Neural cell (in vitro differentiated cells): ENCODE measurements at regions not wholly inside any gene's neighbourhood (a gene's known extent, or its start where the extent isn't known, plus 50 kb on each side); places are given as distances from the start of the nearest gene placed in this dataset.

Experiments
- EZH2 ChIP-seq: fragments of 200-600, 300-800 bp; shearing (Covaris generic), sonication (generic); IDR thresholded peaks from 2 replicates; pipeline ENCODE4 v1.6.1; 2014; ENCODE audit warnings: antibody characterized with exemption, low read length, borderline replicate concordance, mild to moderate bottlenecking; ENCODE audit not compliant: insufficient read depth, poor library complexity, severe bottlenecking
- POLR2AphosphoS5 ChIP-seq: IDR thresholded peaks from 2 replicates; pipeline ENCODE4 v1.6.1; 2012
- TF ChIP-seq, protein P1 (sequence below): fragments of 450-650 bp; IDR thresholded peaks from 2 replicates; pipeline ENCODE4 v1.5.1; 2014; ENCODE audit warnings: antibody characterized with exemption, mild to moderate bottlenecking, moderate library complexity; ENCODE audit not compliant: poor library complexity, severe bottlenecking

DNA sequence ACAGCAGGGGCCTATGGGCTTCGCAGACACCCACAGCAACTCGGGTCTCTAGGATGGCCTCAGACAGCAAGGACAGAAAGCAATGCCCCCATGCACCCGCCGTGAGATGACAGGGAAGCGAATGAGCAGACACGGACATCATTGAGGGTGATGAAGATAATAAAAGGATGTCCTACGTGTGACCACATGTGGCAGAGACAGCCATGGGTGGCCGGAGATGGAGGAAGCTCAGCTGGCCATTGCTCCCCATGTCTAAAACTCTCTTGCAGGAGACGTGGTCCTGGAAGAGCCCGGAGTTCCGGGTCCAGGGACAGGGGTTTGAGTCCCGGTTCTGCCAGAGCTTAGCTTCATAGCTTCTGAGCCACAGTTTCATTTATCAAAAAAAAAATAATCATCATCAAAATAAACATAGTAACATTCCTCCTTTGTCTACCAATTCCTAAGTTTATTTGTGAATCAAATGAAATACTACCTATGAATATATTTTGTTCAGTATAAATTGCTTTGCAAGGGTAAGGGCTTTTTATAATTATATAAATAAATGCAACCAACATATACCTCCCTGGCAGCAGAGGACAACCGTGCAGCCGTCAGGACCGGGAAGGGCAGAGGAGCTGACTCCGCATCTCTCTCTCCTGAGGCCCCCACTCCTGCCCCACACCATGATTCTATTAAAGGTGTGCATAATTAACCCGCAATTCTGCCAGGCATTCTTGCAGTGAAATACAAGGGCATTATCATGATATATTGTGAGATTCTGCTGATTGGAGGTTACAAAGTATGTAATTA, 401.4 kb upstream of the MYT1L start:
- TF ChIP-seq POLR2AphosphoS5 (no peak), EZH2 (no peak)
- TF ChIP-seq, protein P1, sequence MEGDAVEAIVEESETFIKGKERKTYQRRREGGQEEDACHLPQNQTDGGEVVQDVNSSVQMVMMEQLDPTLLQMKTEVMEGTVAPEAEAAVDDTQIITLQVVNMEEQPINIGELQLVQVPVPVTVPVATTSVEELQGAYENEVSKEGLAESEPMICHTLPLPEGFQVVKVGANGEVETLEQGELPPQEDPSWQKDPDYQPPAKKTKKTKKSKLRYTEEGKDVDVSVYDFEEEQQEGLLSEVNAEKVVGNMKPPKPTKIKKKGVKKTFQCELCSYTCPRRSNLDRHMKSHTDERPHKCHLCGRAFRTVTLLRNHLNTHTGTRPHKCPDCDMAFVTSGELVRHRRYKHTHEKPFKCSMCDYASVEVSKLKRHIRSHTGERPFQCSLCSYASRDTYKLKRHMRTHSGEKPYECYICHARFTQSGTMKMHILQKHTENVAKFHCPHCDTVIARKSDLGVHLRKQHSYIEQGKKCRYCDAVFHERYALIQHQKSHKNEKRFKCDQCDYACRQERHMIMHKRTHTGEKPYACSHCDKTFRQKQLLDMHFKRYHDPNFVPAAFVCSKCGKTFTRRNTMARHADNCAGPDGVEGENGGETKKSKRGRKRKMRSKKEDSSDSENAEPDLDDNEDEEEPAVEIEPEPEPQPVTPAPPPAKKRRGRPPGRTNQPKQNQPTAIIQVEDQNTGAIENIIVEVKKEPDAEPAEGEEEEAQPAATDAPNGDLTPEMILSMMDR, result no peak
